GM19438 (cell line): ENCODE measurements at regions not wholly inside any gene's neighbourhood (a gene's known extent, or its start where the extent isn't known, plus 50 kb on each side); places are given as distances from the start of the nearest gene placed in this dataset.
"Not testable (repeated sequence)": the region's sequence is repeated elsewhere in the genome, so short reads cannot be mapped to it uniquely, and the experiment has no call there.

Source experiments
- ATAC-seq: cut with Tn5 transposase; IDR thresholded peaks from one replicate; pipeline ENCODE4 v1.9.1; 2021; ENCODE audit warnings: low read depth; ENCODE audit not compliant: unreplicated experiment

DNA sequence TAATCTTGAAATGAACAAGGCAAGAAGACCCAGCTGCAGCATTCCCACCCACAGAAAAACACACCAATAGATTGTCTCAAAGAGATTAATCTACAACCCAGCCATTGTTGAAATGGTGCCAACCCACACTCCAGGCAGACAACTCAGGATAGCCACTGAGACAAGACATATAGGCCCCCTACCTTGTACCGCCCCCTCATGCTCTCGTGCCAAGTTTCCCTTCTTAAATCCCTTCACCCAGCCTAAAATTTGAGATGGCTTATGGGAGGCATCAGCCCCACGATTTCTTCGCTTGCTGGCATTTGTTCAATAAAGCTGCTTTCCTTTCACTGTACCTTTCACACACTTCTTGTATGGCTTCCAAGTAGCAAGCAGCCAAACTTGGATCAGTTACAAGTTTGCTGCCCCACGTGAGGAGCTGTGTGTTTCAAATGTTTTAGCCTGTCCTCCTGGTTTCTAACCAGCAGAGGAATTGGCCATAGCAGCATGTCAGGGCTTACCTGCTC, 1754.1 kb downstream of the C4orf33 start:
- ATAC-seq = no peak

GRCh38 chr4:130851107-130851506, 1755.2 kb downstream of the C4orf33 start:
- ATAC-seq = no peak

- ATAC-seq = no peak
These were observed 1756.0 kb downstream of the C4orf33 start for GRCh38 chr4:130851932-130852331.

GRCh38 chr4:130855533-130855932, 1759.6 kb downstream of the C4orf33 start:
- ATAC-seq = no peak

DNA sequence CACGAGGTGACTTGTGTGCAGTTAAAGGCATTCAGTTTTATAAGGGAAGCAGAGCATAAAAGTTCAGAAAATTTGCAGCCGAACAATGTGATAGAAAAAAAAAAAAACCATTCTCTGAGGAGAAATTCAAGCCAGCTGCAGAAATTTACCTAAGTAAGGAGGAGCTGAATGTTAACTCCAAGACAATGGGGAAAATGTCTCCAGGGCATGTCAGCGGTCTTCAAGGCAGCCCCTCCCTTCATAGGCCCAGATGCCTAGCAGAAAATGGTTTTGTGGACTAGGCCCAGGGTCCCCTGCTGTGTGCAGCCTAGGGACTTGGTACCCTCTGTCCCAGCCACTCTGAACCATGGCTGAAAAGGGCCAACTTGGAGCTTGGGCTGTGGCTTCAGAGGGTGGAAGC, 1764.0 kb downstream of the C4orf33 start:
- no peak for ATAC-seq

DNA sequence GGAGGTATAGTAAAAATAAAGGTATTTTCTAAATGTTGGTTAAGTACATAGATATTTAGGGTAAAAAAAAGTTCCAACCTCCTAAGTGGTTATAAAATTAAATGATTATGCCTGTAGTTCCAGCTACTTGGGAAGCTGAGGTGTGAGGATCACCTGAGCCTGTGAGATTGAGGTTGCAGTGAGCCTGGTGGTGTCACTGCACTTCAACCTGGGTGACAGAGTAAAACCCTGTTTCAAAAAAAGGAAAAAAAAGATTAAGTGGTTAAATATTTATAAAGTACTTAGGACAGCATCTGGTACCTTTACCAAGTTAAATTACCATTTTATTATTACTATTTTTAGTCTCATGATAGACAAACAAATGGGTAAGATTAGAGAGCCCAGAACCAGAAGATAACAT, 1801.0 kb downstream of the C4orf33 start:
- ATAC-seq = no peak

DNA sequence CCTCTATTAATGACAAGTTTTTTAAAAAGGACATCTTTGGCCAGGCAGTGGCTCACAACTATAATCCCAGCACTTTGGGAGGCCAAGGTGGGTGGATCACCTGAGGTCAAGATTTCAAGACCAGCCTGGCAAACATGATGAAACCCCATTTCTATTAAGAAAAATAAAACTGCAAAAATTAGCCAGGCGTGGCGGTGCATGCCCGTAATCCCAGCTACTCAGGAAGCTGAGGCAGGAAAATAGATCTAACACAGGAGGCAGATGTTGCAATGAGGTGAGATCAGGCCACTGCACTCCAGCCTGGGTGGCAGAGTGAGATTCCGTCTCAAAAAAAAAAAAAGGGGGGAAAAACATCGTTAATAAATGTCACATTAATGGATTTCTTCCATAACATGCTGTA, 1805.4 kb downstream of the C4orf33 start:
- no peak for ATAC-seq

DNA sequence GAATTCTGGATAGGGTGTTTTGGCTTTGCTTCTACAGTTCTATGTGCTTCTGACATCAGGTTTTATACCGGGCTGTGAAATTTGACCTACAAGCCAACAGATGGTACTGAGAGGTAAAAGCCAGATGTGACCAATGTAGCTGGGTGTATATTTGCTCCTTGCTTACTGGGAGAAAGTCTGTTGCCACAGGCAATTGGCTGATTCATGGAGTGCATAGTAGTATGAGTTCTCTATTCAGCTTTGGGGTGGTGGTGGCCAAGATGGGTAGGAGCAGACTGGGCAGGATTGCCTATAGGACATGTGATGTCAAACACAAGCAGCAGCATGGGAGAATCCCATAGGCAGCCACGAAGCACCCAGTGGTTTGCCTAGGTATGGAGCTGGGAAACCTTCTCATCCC, 1827.0 kb downstream of the C4orf33 start:
- ATAC-seq = no peak

- ATAC-seq = no peak
These were observed 1859.6 kb downstream of the C4orf33 start for GRCh38 chr4:130955520-130955919.

GRCh38 chr4:130985371-130985770, 1889.4 kb downstream of the C4orf33 start:
- no peak for ATAC-seq

DNA sequence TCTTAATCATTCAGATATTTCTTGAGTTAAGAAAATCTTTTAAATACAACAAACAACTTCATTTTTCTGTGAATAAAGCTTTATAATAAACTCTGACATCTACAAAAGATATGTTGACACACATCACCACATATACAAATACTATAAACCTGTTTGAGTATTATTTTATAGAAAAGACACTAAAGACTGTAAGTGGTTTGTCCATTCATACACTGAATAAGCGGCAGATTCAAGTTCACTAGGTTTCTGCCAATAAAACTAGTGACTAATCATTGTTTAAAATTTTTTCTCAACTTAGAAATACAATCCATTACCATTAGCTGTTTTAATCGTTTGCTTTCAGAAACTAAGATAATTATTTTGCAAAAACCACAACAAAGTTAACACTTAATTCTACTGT, 1900.0 kb downstream of the C4orf33 start:
- ATAC-seq = no peak

DNA sequence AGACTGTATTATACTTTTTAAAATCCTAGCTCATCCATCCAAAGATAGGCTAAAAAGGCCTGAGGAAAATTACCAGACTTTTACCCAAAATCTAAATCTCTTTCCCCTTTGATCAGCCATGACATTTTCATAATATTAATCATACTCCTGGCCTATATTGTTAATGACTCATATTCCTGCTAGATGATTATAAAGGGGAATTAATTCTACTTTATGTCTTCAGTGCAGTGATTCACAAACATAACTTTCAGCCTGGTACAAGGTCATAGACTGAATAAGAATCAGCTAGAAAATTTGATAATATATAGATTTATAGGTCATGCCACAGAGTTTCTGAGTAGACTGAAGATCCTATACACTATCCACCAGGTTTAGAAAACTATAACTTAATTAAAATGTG, 1905.4 kb downstream of the C4orf33 start:
- ATAC-seq = no peak

- ATAC-seq = no peak
These were observed 1906.2 kb downstream of the C4orf33 start for GRCh38 chr4:131002132-131002531.

DNA sequence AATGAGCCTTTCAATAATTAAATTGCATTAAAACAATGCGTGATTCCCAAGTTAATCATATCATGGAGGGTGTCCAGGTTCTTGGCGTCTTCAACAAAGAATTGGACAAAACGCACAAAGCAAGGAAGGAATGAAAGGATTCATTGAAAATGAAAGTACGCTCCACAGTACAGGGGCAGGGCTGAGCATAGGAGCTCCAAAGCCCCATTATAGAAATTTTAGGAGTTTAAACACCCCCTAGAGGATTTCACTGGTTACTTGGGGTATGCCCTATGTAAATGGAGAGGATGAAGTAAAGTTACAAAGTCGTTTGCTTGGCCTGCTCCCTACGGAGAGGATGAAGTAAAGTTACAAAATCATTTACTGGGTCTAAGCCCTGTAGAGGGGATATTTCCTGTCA, 1910.4 kb downstream of the C4orf33 start:
- no peak for ATAC-seq

DNA sequence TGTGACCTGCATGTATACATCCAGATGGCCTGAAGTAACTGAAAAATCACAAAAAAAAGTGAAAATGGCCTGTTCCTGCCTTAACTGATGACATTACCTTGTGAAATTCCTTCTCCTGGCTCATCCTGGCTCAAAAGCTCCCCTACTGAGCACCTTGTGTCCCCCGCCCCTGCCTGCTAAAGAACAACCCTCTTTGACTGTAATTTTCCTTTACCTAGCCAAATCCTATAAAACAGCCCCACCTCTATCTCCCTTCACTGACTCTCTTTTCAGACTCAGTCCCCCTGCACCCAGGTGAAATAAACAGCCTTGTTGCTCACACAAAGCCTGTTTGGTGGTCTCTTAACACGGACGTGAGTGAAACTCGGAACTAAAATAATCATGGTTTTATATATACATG, 1916.0 kb downstream of the C4orf33 start:
- ATAC-seq = not testable (repeated sequence)

- ATAC-seq = no peak
These were observed 1917.3 kb downstream of the C4orf33 start for GRCh38 chr4:131013226-131013625.

DNA sequence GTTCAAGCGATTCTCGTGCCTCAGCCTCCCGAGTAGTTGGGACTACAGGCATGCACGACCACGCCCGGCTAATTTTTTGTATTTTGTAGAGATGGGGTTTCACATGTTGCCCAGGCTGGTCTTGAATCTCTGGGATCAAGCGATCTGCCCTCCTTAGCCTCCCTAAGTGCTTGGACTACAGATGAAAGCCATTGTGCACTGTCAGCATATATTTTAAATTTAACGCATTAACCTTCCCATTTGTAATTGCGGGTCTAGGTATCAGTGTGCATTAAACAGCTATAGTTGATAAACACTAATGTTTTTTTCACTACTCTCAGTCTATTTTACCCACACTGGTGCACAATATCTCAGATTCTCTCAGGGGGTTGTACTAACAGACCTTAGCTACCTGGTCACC, 1930.8 kb downstream of the C4orf33 start:
- ATAC-seq = no peak

GRCh38 chr4:131044368-131044767, 1948.4 kb downstream of the C4orf33 start:
- no peak for ATAC-seq

GRCh38 chr4:131046821-131047220, 1950.9 kb downstream of the C4orf33 start:
- ATAC-seq = no peak

DNA sequence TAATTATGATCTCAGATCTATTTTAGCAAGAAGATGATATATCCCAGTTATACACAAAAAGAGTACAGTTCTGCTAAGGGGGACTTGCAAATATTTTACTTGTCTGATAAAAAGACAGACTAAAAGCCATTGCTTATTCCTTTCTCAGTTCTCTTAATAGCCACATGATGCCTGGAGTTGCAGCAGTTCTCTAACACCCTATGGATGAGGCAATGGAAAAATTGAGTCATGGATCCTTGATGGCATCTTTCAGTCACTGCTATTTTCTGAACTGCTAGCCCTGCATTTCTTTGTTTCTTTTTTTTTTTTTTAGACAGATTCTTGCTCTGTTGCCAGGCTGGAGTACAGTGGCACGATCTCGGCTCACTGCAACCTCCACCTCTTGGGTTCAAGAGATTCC, 1956.7 kb downstream of the C4orf33 start:
- no peak for ATAC-seq

DNA sequence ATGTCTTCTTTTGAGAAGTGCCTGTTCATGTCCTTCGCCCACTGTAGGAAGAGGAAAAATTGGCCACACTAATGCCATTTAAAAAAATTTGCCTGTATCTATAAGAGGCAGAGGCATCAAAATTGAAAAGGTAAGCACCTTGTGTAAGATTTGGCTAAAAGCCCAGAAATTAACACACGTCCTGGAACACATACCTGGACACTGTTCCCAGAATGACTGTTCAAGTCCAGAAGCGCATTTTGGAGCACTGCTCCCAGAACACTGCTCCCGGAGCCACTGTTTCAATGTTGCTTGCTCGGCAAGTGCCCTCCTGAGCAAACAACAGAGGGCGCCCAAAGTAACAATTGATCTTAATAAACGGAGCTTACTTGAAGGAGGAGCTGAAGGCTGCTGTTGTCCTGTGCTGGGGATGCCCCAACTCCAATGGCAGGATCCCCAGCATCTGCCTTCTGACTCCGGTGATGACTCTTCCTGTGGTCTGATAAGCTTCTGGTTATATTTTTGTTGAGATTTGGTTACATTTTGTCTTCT, 1958.6 kb downstream of the C4orf33 start:
- no peak for ATAC-seq

DNA sequence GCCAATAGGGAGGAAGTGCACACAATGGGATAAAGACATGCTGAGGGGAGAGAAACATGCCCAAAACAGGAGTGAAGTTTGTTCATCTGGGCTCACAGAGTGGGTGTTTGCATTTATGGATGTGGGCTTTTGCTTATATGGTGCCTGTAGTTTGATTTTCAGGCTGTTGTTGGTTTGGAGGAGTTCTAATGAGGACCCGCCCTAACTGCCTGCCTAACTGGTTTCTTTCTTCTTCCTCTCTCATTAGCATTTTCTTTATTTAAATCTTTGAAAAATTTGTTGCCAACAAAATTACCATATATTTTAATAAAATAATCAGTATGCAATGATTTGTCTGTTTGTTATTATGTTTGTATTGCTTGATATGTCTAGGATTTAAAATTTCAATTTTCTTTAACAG, 1965.8 kb downstream of the C4orf33 start:
- ATAC-seq = no peak

- ATAC-seq = no peak
These were observed 1967.9 kb downstream of the C4orf33 start for GRCh38 chr4:131063878-131064277.
